ENCODE measurements at regions not wholly inside any gene's neighbourhood (a gene's known extent, or its start where the extent isn't known, plus 50 kb on each side); places are given as distances from the start of the nearest gene placed in this dataset.

- Histone ChIP-seq H3K18ac (ENCODE audit: low read length) (peak overlapping the region; percentile 96), H3K27ac (ENCODE audit: low read depth, low read length) (peak overlapping the region; percentile 98), H3K79me1 (ENCODE audit: low read length) (peaks cover 50% of the 10 kb centered on the region), H4K91ac (ENCODE audit: low read depth, low read length) (peak overlapping the region; percentile 99), H4K8ac (ENCODE audit: low read depth, low read length) (peak overlapping the region; percentile 72), H3K27me3 (ENCODE audit: insufficient read depth, low read length) (no peaks in the 10 kb centered on the region), H3K9me3 (ENCODE audit: insufficient read depth, low read depth, low read length) (no peaks in the 10 kb centered on the region), H3K9ac (ENCODE audit: low read length) (no peak overlapping the region), H3K4ac (ENCODE audit: low read depth, low read length) (peak overlapping the region; percentile 83), H4K12ac (ENCODE audit: low read depth, low read length) (peak overlapping the region; percentile 71), H2AK5ac (ENCODE audit: low read length) (peak overlapping the region; percentile 87), H3K23ac (ENCODE audit: low read length) (no peak overlapping the region), H3K4me3 (ENCODE audit: low read depth, low read length) (no peak overlapping the region), H3K4me1 (ENCODE audit: control insufficient read depth in 1 of 2, insufficient read depth in 2 of 2, low read length in 2 of 2) (peaks cover 30 to 39% of the 10 kb centered on the region in 2 experiments), H2BK12ac (ENCODE audit: low read length) (peak overlapping the region; percentile 97), H3K4me2 (ENCODE audit: low read length) (peak overlapping the region; percentile 28), H3K36me3 (ENCODE audit: control insufficient read depth in 1 of 2, insufficient read depth in 2 of 2, low read length in 2 of 2) (no peaks in the 10 kb centered on the region), H3K14ac (ENCODE audit: low read length) (peak overlapping the region; percentile 93), H2BK120ac (ENCODE audit: insufficient read depth, low read length, poor library complexity) (peak overlapping the region; percentile 98), H3K79me2 (ENCODE audit: control insufficient read depth, insufficient read depth, low read length, poor library complexity) (peaks cover 11% of the 10 kb centered on the region), H2BK5ac (ENCODE audit: low read depth, low read length, poor library complexity) (peak overlapping the region; percentile 98), H2AFZ (ENCODE audit: insufficient read depth, low read length, poor library complexity) (peak overlapping the region; percentile 68)
- no peak for DNase-seq
- WGBS (ENCODE audit: extremely low coverage, insufficient coverage, insufficient read length) = no CpG with 5 or more reads among the region's 28 CpGs
These were observed 127.7 kb upstream of the MAX start for GRCh38 chr14:65229748-65230728.

GRCh38 chr14:65231286-65231980 is 129.1 kb upstream of the MAX start:
- no peak overlapping the region for H2AFZ ChIP-seq (ENCODE audit: insufficient read depth, low read length, poor library complexity)
- H3K79me1 ChIP-seq (ENCODE audit: low read length) = peaks cover 48% of the 10 kb centered on the region
- peak overlapping the region; percentile 74 for H2BK120ac ChIP-seq (ENCODE audit: insufficient read depth, low read length, poor library complexity)
- H3K4me1 ChIP-seq (ENCODE audit: control insufficient read depth in 1 of 2, insufficient read depth in 2 of 2, low read length in 2 of 2) = peaks cover 23 to 29% of the 10 kb centered on the region in 2 experiments
- H4K91ac ChIP-seq (ENCODE audit: low read depth, low read length) = peak overlapping the region; percentile 91
- no peak overlapping the region for H3K9ac ChIP-seq (ENCODE audit: low read length)
- H4K12ac ChIP-seq (ENCODE audit: low read depth, low read length) = no peak overlapping the region
- peak overlapping the region; percentile 47 for H3K27ac ChIP-seq (ENCODE audit: low read depth, low read length)
- peak; percentile 70 to 72 for DNase-seq
- H2AK5ac ChIP-seq (ENCODE audit: low read length) = no peak overlapping the region
- peak overlapping the region; percentile 1 for H4K8ac ChIP-seq (ENCODE audit: low read depth, low read length)
- H3K36me3 ChIP-seq (ENCODE audit: control insufficient read depth in 1 of 2, insufficient read depth in 2 of 2, low read length in 2 of 2) = no peaks in the 10 kb centered on the region
- peak overlapping the region; percentile 6 for H3K14ac ChIP-seq (ENCODE audit: low read length)
- H3K4me3 ChIP-seq (ENCODE audit: low read depth, low read length) = no peak overlapping the region
- H3K18ac ChIP-seq (ENCODE audit: low read length) = no peak overlapping the region
- H3K23ac ChIP-seq (ENCODE audit: low read length) = no peak overlapping the region
- peaks cover 11% of the 10 kb centered on the region for H3K79me2 ChIP-seq (ENCODE audit: control insufficient read depth, insufficient read depth, low read length, poor library complexity)
- peak overlapping the region; percentile 43 for H2BK5ac ChIP-seq (ENCODE audit: low read depth, low read length, poor library complexity)
- H2BK12ac ChIP-seq (ENCODE audit: low read length) = peak overlapping the region; percentile 50
- H3K27me3 ChIP-seq (ENCODE audit: insufficient read depth, low read length) = no peaks in the 10 kb centered on the region
- WGBS (ENCODE audit: extremely low coverage, insufficient coverage, insufficient read length) = no CpG with 5 or more reads among the region's 6 CpGs
- no peak overlapping the region for H3K4me2 ChIP-seq (ENCODE audit: low read length)
- H3K9me3 ChIP-seq (ENCODE audit: insufficient read depth, low read depth, low read length) = no peaks in the 10 kb centered on the region
- no peak overlapping the region for H3K4ac ChIP-seq (ENCODE audit: low read depth, low read length)

GRCh38 chr14:65234752-65235361 is 132.5 kb upstream of the MAX start:
- H2AK5ac ChIP-seq (ENCODE audit: low read length) = peak overlapping the region; percentile 77
- no peak overlapping the region for H3K27ac ChIP-seq (ENCODE audit: low read depth, low read length)
- WGBS (ENCODE audit: extremely low coverage, insufficient coverage, insufficient read length) = no CpG with 5 or more reads among the region's 5 CpGs
- H3K18ac ChIP-seq (ENCODE audit: low read length) = peak overlapping the region; percentile 40
- peaks cover 53% of the 10 kb centered on the region for H3K79me1 ChIP-seq (ENCODE audit: low read length)
- peak overlapping the region; percentile 81 for H2BK120ac ChIP-seq (ENCODE audit: insufficient read depth, low read length, poor library complexity)
- H3K23ac ChIP-seq (ENCODE audit: low read length) = no peak overlapping the region
- no peak overlapping the region for H3K4me3 ChIP-seq (ENCODE audit: low read depth, low read length)
- H3K36me3 ChIP-seq (ENCODE audit: control insufficient read depth in 1 of 2, insufficient read depth in 2 of 2, low read length in 2 of 2) = no peaks in the 10 kb centered on the region
- H4K12ac ChIP-seq (ENCODE audit: low read depth, low read length) = no peak overlapping the region
- H3K9ac ChIP-seq (ENCODE audit: low read length) = no peak overlapping the region
- H3K14ac ChIP-seq (ENCODE audit: low read length) = peak overlapping the region; percentile 54
- H3K79me2 ChIP-seq (ENCODE audit: control insufficient read depth, insufficient read depth, low read length, poor library complexity) = peaks cover 13% of the 10 kb centered on the region
- peaks cover 28 to 41% of the 10 kb centered on the region in 2 experiments for H3K4me1 ChIP-seq (ENCODE audit: control insufficient read depth in 1 of 2, insufficient read depth in 2 of 2, low read length in 2 of 2)
- peak overlapping the region; percentile 34 for H4K8ac ChIP-seq (ENCODE audit: low read depth, low read length)
- no peak overlapping the region for H3K4me2 ChIP-seq (ENCODE audit: low read length)
- no peak for DNase-seq
- H4K91ac ChIP-seq (ENCODE audit: low read depth, low read length) = peak overlapping the region; percentile 82
- H2BK12ac ChIP-seq (ENCODE audit: low read length) = peak overlapping the region; percentile 99
- H3K9me3 ChIP-seq (ENCODE audit: insufficient read depth, low read depth, low read length) = no peaks in the 10 kb centered on the region
- peak overlapping the region; percentile 34 for H2BK5ac ChIP-seq (ENCODE audit: low read depth, low read length, poor library complexity)
- H2AFZ ChIP-seq (ENCODE audit: insufficient read depth, low read length, poor library complexity) = no peak overlapping the region
- no peaks in the 10 kb centered on the region for H3K27me3 ChIP-seq (ENCODE audit: insufficient read depth, low read length)
- peak overlapping the region; percentile 41 for H3K4ac ChIP-seq (ENCODE audit: low read depth, low read length)

All from trophoblast cell (in vitro differentiated cells and primary cell).